CD4-positive, alpha-beta memory T cell (primary cell): ENCODE measurements at regions not wholly inside any gene's neighbourhood (a gene's known extent, or its start where the extent isn't known, plus 50 kb on each side); places are given as distances from the start of the nearest gene placed in this dataset.

Experiments used
- CTCF ChIA-PET: fragments of 350-600 bp; sonication (Branson Sonifier 250); formaldehyde crosslinking; loops from one replicate; lab custom pipeline; 2021; ENCODE audit warnings: inconsistent platforms; ENCODE audit not compliant: partially characterized antibody; lab: Charles Lee
- POLR2A ChIA-PET: fragments of 350-600 bp; sonication (Branson Sonifier 250); formaldehyde crosslinking; loops from one replicate; lab custom pipeline; 2021; ENCODE audit not compliant: partially characterized antibody; lab: Charles Lee
- DNase-seq, 5 donors: peaks; one replicate each; pipeline versions ENCODE4 v3.0.0 to v3.0.0-alpha.2; 2020 to 2022; ENCODE audit warnings: mixed read lengths in 1 of 5
- H3K27ac ChIP-seq: one replicate; pipeline ENCODE4 v1.7.0; 2013; ENCODE audit warnings: low read depth, low read length
- H3K27me3 ChIP-seq: 2 replicates; pipeline ENCODE4 v1.7.0; 2013; ENCODE audit warnings: mild to moderate bottlenecking, low read length, moderate library complexity; ENCODE audit not compliant: insufficient read depth
- H3K36me3 ChIP-seq: 2 replicates; pipeline ENCODE4 v1.7.0; 2013; ENCODE audit warnings: mild to moderate bottlenecking, low read length, moderate library complexity; ENCODE audit not compliant: insufficient read depth
- H3K4me1 ChIP-seq: 2 replicates; pipeline ENCODE4 v1.7.0; 2013; ENCODE audit warnings: mild to moderate bottlenecking, low read length, moderate library complexity; ENCODE audit not compliant: insufficient read depth
- H3K4me3 ChIP-seq, 2 donors: one replicate each; pipeline ENCODE4 v1.7.0; 2013; ENCODE audit warnings: low read length in 2 of 2, mild to moderate bottlenecking in 1 of 2
- H3K9me3 ChIP-seq, 2 donors: one replicate each; pipeline ENCODE4 v1.7.0; 2013; ENCODE audit warnings: low read length in 2 of 2, control low read depth in 1 of 2; ENCODE audit not compliant: control insufficient read depth in 1 of 2
- H3K27ac Mint-ChIP-seq, 7 donors: one replicate each; pipeline ENCODE4 v1.8.0; 2020 to 2021; ENCODE audit warnings: mixed read lengths in 7 of 7, mild to moderate bottlenecking in 6 of 7, inconsistent platforms in 3 of 7, moderate library complexity in 3 of 7
- H3K27me3 Mint-ChIP-seq, 2 donors: one replicate each; pipeline ENCODE4 v1.8.0; 2020 to 2021; ENCODE audit warnings: mixed read lengths in 2 of 2
- H3K36me3 Mint-ChIP-seq, 2 donors: one replicate each; pipeline ENCODE4 v1.8.0; 2020 to 2021; ENCODE audit warnings: mixed read lengths in 2 of 2, inconsistent platforms in 1 of 2, mild to moderate bottlenecking in 1 of 2
- H3K4me1 Mint-ChIP-seq, 4 donors: one replicate each; pipeline ENCODE4 v1.8.0; 2020 to 2021; ENCODE audit warnings: mixed read lengths in 4 of 4, mild to moderate bottlenecking in 1 of 4
- H3K4me3 Mint-ChIP-seq, 8 donors: one replicate each; pipeline ENCODE4 v1.8.0; 2020 to 2021; ENCODE audit warnings: mixed read lengths in 8 of 8, mild to moderate bottlenecking in 7 of 8, moderate library complexity in 6 of 8, inconsistent platforms in 3 of 8
- H3K9me3 Mint-ChIP-seq, 8 donors: one replicate each; pipeline ENCODE4 v1.8.0; 2020 to 2021; ENCODE audit warnings: mixed read lengths in 8 of 8, mild to moderate bottlenecking in 5 of 8, inconsistent platforms in 3 of 8, moderate library complexity in 1 of 8
- intact Hi-C: fragments of 100-400 bp; cut with micrococcal nuclease; formaldehyde crosslinking; loops from one replicate; pipeline ENCODE4 v1.15.1; 2023

- H3K4me3 Mint-ChIP-seq, result no peak overlapping the region
- intact Hi-C loops, result no loop called here
- POLR2A ChIA-PET, result no interaction called here
- Histone ChIP-seq H3K27ac (no peak overlapping the region), H3K9me3 (no peaks in the 10 kb centered on the region), H3K27me3 (no peaks in the 10 kb centered on the region), H3K4me1 (no peaks in the 10 kb centered on the region), H3K4me3 (no peak overlapping the region), H3K36me3 (no peaks in the 10 kb centered on the region)
- no peak for DNase-seq
- H3K4me1 Mint-ChIP-seq, result no peaks in the 10 kb centered on the region
- CTCF ChIA-PET, result no interaction called here
- H3K27me3 Mint-ChIP-seq, result no peaks in the 10 kb centered on the region
- H3K27ac Mint-ChIP-seq, result no peak overlapping the region
- H3K36me3 Mint-ChIP-seq, result no peaks in the 10 kb centered on the region
- H3K9me3 Mint-ChIP-seq, result peaks cover 0 to 4% (median 0%) of the 10 kb centered on the region in 8 donors
These were observed 80.7 kb upstream of the KIAA1217 start for GRCh38 chr10:24128066-24128730.

- no peaks in the 10 kb centered on the region for H3K4me1 Mint-ChIP-seq
- no peaks in the 10 kb centered on the region for H3K9me3 ChIP-seq
- ChIA-PET CTCF (no interaction called here), POLR2A (no interaction called here)
- H3K36me3 ChIP-seq, result no peaks in the 10 kb centered on the region
- no peak overlapping the region for H3K27ac Mint-ChIP-seq
- no peaks in the 10 kb centered on the region for H3K36me3 Mint-ChIP-seq
- H3K9me3 Mint-ChIP-seq, result peaks cover 0 to 7% (median 0%) of the 10 kb centered on the region in 8 donors
- H3K4me1 ChIP-seq, result no peaks in the 10 kb centered on the region
- no peaks in the 10 kb centered on the region for H3K27me3 ChIP-seq
- no peak overlapping the region for H3K4me3 ChIP-seq
- H3K4me3 Mint-ChIP-seq, result no peak overlapping the region
- no peak for DNase-seq
- H3K27me3 Mint-ChIP-seq, result no peaks in the 10 kb centered on the region
- no peak overlapping the region for H3K27ac ChIP-seq
- intact Hi-C loops, result no loop called here
These were observed 76.2 kb upstream of the KIAA1217 start for GRCh38 chr10:24132741-24133140.

GRCh38 chr10:24133835-24134234 is 75.1 kb upstream of the KIAA1217 start:
- no peak overlapping the region for H3K4me3 Mint-ChIP-seq
- H3K4me1 Mint-ChIP-seq, result no peaks in the 10 kb centered on the region
- H3K9me3 Mint-ChIP-seq, result peaks cover 0 to 7% (median 0%) of the 10 kb centered on the region in 8 donors
- POLR2A ChIA-PET, result no interaction called here
- Histone ChIP-seq H3K27ac (no peak overlapping the region), H3K9me3 (no peaks in the 10 kb centered on the region), H3K4me1 (no peaks in the 10 kb centered on the region), H3K36me3 (no peaks in the 10 kb centered on the region), H3K27me3 (no peaks in the 10 kb centered on the region), H3K4me3 (no peak overlapping the region)
- CTCF ChIA-PET, result no interaction called here
- DNase-seq, result no peak
- H3K27ac Mint-ChIP-seq, result no peak overlapping the region
- H3K27me3 Mint-ChIP-seq, result no peaks in the 10 kb centered on the region
- intact Hi-C loops, result no loop called here
- H3K36me3 Mint-ChIP-seq, result no peaks in the 10 kb centered on the region

GRCh38 chr10:24136070-24136469 is 72.9 kb upstream of the KIAA1217 start:
- Histone ChIP-seq H3K9me3 (no peaks in the 10 kb centered on the region), H3K4me3 (no peak overlapping the region), H3K27ac (no peak overlapping the region), H3K4me1 (no peaks in the 10 kb centered on the region), H3K36me3 (no peaks in the 10 kb centered on the region), H3K27me3 (no peaks in the 10 kb centered on the region)
- DNase-seq, result no peak
- peaks cover 0 to 8% (median 0%) of the 10 kb centered on the region in 8 donors for H3K9me3 Mint-ChIP-seq
- no peak overlapping the region for H3K4me3 Mint-ChIP-seq
- intact Hi-C loops, result no loop called here
- H3K4me1 Mint-ChIP-seq, result no peaks in the 10 kb centered on the region
- ChIA-PET CTCF (no interaction called here), POLR2A (no interaction called here)
- H3K27ac Mint-ChIP-seq, result no peak overlapping the region
- no peaks in the 10 kb centered on the region for H3K27me3 Mint-ChIP-seq
- H3K36me3 Mint-ChIP-seq, result no peaks in the 10 kb centered on the region

GRCh38 chr10:24147321-24147720 is 61.6 kb upstream of the KIAA1217 start:
- Mint-ChIP-seq H3K4me3 (no peak overlapping the region), H3K36me3 (no peaks in the 10 kb centered on the region), H3K27ac (no peak overlapping the region), H3K4me1 (no peaks in the 10 kb centered on the region), H3K9me3 (peaks cover 0 to 9% (median 1%) of the 10 kb centered on the region in 8 donors), H3K27me3 (no peaks in the 10 kb centered on the region)
- intact Hi-C loops, result no loop called here
- H3K36me3 ChIP-seq, result no peaks in the 10 kb centered on the region
- H3K4me1 ChIP-seq, result no peaks in the 10 kb centered on the region
- ChIA-PET POLR2A (no interaction called here), CTCF (interaction anchor here (0.7 kb wide), 1 partner anchor 683 kb away, joined by 5 read pairs; no protein-coding TSS in a partner anchor)
- H3K27ac ChIP-seq, result no peak overlapping the region
- no peak for DNase-seq
- H3K4me3 ChIP-seq, result no peak overlapping the region
- H3K27me3 ChIP-seq, result no peaks in the 10 kb centered on the region
- no peaks in the 10 kb centered on the region for H3K9me3 ChIP-seq

GRCh38 chr10:24149640-24150039 is 59.3 kb upstream of the KIAA1217 start:
- Histone ChIP-seq H3K36me3 (no peaks in the 10 kb centered on the region), H3K4me3 (no peak overlapping the region), H3K4me1 (no peaks in the 10 kb centered on the region), H3K27me3 (no peaks in the 10 kb centered on the region), H3K27ac (no peak overlapping the region), H3K9me3 (no peaks in the 10 kb centered on the region)
- no peak overlapping the region for H3K4me3 Mint-ChIP-seq
- no peak overlapping the region for H3K27ac Mint-ChIP-seq
- CTCF ChIA-PET, result no interaction called here
- H3K9me3 Mint-ChIP-seq, result peaks cover 0 to 7% (median 1%) of the 10 kb centered on the region in 8 donors
- POLR2A ChIA-PET, result no interaction called here
- intact Hi-C loops, result no loop called here
- H3K36me3 Mint-ChIP-seq, result no peaks in the 10 kb centered on the region
- no peak for DNase-seq
- no peaks in the 10 kb centered on the region for H3K27me3 Mint-ChIP-seq
- H3K4me1 Mint-ChIP-seq, result no peaks in the 10 kb centered on the region

- Histone ChIP-seq H3K27ac (no peak overlapping the region), H3K4me3 (no peak overlapping the region), H3K4me1 (no peaks in the 10 kb centered on the region), H3K9me3 (no peaks in the 10 kb centered on the region), H3K36me3 (no peaks in the 10 kb centered on the region), H3K27me3 (no peaks in the 10 kb centered on the region)
- POLR2A ChIA-PET, result no interaction called here
- H3K9me3 Mint-ChIP-seq, result peaks cover 0 to 11% (median 2%) of the 10 kb centered on the region in 8 donors
- no peak overlapping the region for H3K27ac Mint-ChIP-seq
- peaks cover 0 to under 1% of the 10 kb centered on the region in 2 donors for H3K27me3 Mint-ChIP-seq
- CTCF ChIA-PET, result no interaction called here
- no peak overlapping the region for H3K4me3 Mint-ChIP-seq
- no peak for DNase-seq
- no peaks in the 10 kb centered on the region for H3K4me1 Mint-ChIP-seq
- intact Hi-C loops, result no loop called here
- no peaks in the 10 kb centered on the region for H3K36me3 Mint-ChIP-seq
These were observed 58.1 kb upstream of the KIAA1217 start for GRCh38 chr10:24150853-24151252.
